Gastrocnemius medialis (tissue), 4 donors: ENCODE measurements at regions not wholly inside any gene's neighbourhood (a gene's known extent, or its start where the extent isn't known, plus 50 kb on each side); places are given as distances from the start of the nearest gene placed in this dataset.
"Not testable (repeated sequence)": the region's sequence is repeated elsewhere in the genome, so short reads cannot be mapped to it uniquely, and the experiment has no call there.

ENCODE experiments used
- POLR2A ChIP-seq, 2 donors: fragments of 450-650 bp; IDR thresholded peaks; one replicate each; pipeline ENCODE4 v1.6.1; 2017; ENCODE audit warnings: antibody characterized with exemption in 2 of 2, mild to moderate bottlenecking in 2 of 2, moderate library complexity in 2 of 2
- TF ChIP-seq, protein P1 (sequence below), 5 experiments: fragments of 450-650 bp in 3 of 5; fragments of 200-600 bp in 2 of 5; sonication (generic) in 2 of 5; IDR thresholded peaks in 4 of 5; conservative IDR thresholded peaks in 1 of 5; 1 replicate in 4 of 5; 2 replicates in 1 of 5; pipeline ENCODE4 v1.5.1; 2016 to 2019; ENCODE audit warnings: antibody characterized with exemption in 5 of 5, mild to moderate bottlenecking in 3 of 5, moderate library complexity in 3 of 5

DNA sequence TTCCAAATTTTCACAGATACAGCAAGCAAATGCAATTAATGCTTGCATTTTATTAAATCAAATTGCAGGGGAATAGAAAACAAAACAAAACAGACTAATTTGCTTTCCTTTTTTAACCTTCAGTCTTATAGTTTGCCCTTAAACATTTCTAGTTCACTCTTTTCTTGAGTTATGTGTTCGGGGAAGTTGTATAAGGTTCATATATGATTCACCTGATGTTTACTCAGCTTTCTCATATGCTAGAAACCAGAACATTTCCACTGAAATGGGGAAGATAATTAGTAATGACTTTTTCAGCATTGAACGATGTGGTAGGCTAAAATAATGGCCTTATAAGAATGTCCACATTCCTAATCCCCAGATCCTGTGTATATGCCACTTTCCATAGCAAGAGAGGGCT is 64.6 kb upstream of the NBPF26 start:
- TF ChIP-seq POLR2A (IDR thresholded peaks at IDR 0.05) = not testable (repeated sequence)
- TF ChIP-seq, protein P1, sequence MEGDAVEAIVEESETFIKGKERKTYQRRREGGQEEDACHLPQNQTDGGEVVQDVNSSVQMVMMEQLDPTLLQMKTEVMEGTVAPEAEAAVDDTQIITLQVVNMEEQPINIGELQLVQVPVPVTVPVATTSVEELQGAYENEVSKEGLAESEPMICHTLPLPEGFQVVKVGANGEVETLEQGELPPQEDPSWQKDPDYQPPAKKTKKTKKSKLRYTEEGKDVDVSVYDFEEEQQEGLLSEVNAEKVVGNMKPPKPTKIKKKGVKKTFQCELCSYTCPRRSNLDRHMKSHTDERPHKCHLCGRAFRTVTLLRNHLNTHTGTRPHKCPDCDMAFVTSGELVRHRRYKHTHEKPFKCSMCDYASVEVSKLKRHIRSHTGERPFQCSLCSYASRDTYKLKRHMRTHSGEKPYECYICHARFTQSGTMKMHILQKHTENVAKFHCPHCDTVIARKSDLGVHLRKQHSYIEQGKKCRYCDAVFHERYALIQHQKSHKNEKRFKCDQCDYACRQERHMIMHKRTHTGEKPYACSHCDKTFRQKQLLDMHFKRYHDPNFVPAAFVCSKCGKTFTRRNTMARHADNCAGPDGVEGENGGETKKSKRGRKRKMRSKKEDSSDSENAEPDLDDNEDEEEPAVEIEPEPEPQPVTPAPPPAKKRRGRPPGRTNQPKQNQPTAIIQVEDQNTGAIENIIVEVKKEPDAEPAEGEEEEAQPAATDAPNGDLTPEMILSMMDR (IDR thresholded peaks at IDR 0.05 in 4 of 5, conservative IDR thresholded peaks at IDR 0.05 in 1 of 5) = not testable (repeated sequence)
